Ascending aorta (tissue), 2 donors: ENCODE measurements at regions not wholly inside any gene's neighbourhood (a gene's known extent, or its start where the extent isn't known, plus 50 kb on each side); places are given as distances from the start of the nearest gene placed in this dataset.
"Not testable (repeated sequence)": the region's sequence is repeated elsewhere in the genome, so short reads cannot be mapped to it uniquely, and the experiment has no call there.

Experiments used
- DNase-seq, 2 donors: peaks; one replicate each; pipeline ENCODE4 v3.0.0-alpha.2; 2019; ENCODE audit warnings: low spot score in 2 of 2
- H3K27ac ChIP-seq, 2 donors: fragments of 200-600 bp; sonication (generic); one replicate each; pipeline ENCODE4 v1.5.1; 2016 to 2017; ENCODE audit warnings: mild to moderate bottlenecking in 1 of 2
- H3K27me3 ChIP-seq: fragments of 200-600 bp; sonication (generic); one replicate; pipeline ENCODE4 v1.5.1; 2017
- H3K36me3 ChIP-seq, 2 donors: fragments of 200-600 bp; sonication (generic); one replicate each; pipeline ENCODE4 v1.5.1; 2016
- H3K4me1 ChIP-seq, 2 donors: fragments of 200-600 bp; sonication (generic); one replicate each; pipeline ENCODE4 v1.5.1; 2016 to 2017; ENCODE audit warnings: mild to moderate bottlenecking in 1 of 2
- H3K4me3 ChIP-seq, 2 donors: fragments of 200-600 bp; sonication (generic); one replicate each; pipeline ENCODE4 v1.5.1; 2016 to 2017; ENCODE audit warnings: mild to moderate bottlenecking in 1 of 2
- H3K9me3 ChIP-seq, 2 donors: fragments of 200-600 bp; sonication (generic); one replicate each; pipeline ENCODE4 v1.5.1; 2016
- intact Hi-C: fragments of 100-400 bp; cut with DNase I; formaldehyde crosslinking; loops from one replicate; pipeline ENCODE4 v1.15.1; 2023
- TF ChIP-seq, protein P1 (sequence below), 3 experiments: fragments of 200-600 bp in 2 of 3; fragments of 450-650 bp in 1 of 3; sonication (generic) in 2 of 3; IDR thresholded peaks; one replicate each; pipeline ENCODE4 v1.5.1; 2016 to 2019; ENCODE audit warnings: antibody characterized with exemption in 3 of 3, mild to moderate bottlenecking in 1 of 3, moderate library complexity in 1 of 3

- intact Hi-C loops, result no loop called here
- Histone ChIP-seq H3K4me3 (no peak overlapping the region), H3K4me1 (no peaks in the 10 kb centered on the region), H3K9me3 (peaks cover 0 to 4% of the 10 kb centered on the region in 2 donors), H3K27ac (no peak overlapping the region), H3K27me3 (no peaks in the 10 kb centered on the region), H3K36me3 (no peaks in the 10 kb centered on the region)
- TF ChIP-seq, protein P1, sequence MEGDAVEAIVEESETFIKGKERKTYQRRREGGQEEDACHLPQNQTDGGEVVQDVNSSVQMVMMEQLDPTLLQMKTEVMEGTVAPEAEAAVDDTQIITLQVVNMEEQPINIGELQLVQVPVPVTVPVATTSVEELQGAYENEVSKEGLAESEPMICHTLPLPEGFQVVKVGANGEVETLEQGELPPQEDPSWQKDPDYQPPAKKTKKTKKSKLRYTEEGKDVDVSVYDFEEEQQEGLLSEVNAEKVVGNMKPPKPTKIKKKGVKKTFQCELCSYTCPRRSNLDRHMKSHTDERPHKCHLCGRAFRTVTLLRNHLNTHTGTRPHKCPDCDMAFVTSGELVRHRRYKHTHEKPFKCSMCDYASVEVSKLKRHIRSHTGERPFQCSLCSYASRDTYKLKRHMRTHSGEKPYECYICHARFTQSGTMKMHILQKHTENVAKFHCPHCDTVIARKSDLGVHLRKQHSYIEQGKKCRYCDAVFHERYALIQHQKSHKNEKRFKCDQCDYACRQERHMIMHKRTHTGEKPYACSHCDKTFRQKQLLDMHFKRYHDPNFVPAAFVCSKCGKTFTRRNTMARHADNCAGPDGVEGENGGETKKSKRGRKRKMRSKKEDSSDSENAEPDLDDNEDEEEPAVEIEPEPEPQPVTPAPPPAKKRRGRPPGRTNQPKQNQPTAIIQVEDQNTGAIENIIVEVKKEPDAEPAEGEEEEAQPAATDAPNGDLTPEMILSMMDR (IDR thresholded peaks at IDR 0.05), result no peak
- DNase-seq, result no peak
Measured at GRCh38 chr5:156208271-156208670, 118.7 kb upstream of the SGCD start.

- DNase-seq, result no peak
- H3K4me3 ChIP-seq, result no peak overlapping the region
- H3K27me3 ChIP-seq, result no peaks in the 10 kb centered on the region
- H3K27ac ChIP-seq, result no peak overlapping the region
- H3K36me3 ChIP-seq, result no peaks in the 10 kb centered on the region
- H3K9me3 ChIP-seq, result no peaks in the 10 kb centered on the region
- TF ChIP-seq, protein P1 (IDR thresholded peaks at IDR 0.05), result no peak
- intact Hi-C loops, result no loop called here
- no peaks in the 10 kb centered on the region for H3K4me1 ChIP-seq
Measured at GRCh38 chr5:156218367-156219158, 108.4 kb upstream of the SGCD start.

DNA sequence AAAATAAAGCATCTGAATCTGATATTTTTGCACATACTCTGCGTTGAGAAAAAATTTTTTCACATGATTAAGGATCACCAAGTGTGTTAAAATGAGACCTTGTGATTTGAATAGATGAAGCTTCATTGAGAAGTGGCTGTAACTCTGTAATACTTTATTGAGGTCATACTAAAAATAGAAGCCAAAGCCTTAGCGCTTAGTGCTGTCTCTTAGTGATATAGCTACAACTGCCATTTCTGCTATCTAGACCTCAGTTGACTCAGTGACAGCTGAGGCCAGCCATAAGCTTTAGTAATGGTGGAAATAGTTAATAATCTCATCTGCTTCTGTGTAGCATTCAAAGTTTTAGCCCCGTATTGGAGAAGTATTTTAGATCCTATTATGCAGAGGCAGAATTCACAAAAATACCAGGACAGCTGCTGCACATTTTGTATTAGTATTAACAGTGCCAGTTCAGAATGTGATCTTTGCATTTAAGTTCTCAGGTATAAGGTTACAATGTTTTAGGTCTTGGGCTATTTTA lies 107.4 kb upstream of the SGCD start:
- no peak for DNase-seq
- no peak overlapping the region for H3K4me3 ChIP-seq
- H3K27me3 ChIP-seq, result no peaks in the 10 kb centered on the region
- no peaks in the 10 kb centered on the region for H3K9me3 ChIP-seq
- intact Hi-C loops, result no loop called here
- H3K36me3 ChIP-seq, result no peaks in the 10 kb centered on the region
- H3K27ac ChIP-seq, result no peak overlapping the region
- TF ChIP-seq, protein P1 (IDR thresholded peaks at IDR 0.05), result no peak
- no peaks in the 10 kb centered on the region for H3K4me1 ChIP-seq

- no peak overlapping the region for H3K27ac ChIP-seq
- TF ChIP-seq, protein P1 (IDR thresholded peaks at IDR 0.05), result no peak
- no peaks in the 10 kb centered on the region for H3K36me3 ChIP-seq
- H3K9me3 ChIP-seq, result no peaks in the 10 kb centered on the region
- no peaks in the 10 kb centered on the region for H3K27me3 ChIP-seq
- no peak for DNase-seq
- intact Hi-C loops, result no loop called here
- H3K4me3 ChIP-seq, result no peak overlapping the region
- no peaks in the 10 kb centered on the region for H3K4me1 ChIP-seq
Measured at GRCh38 chr5:156221816-156222215, 105.1 kb upstream of the SGCD start.

- TF ChIP-seq, protein P1 (IDR thresholded peaks at IDR 0.05), result no peak
- Histone ChIP-seq H3K9me3 (no peaks in the 10 kb centered on the region), H3K4me1 (no peaks in the 10 kb centered on the region), H3K36me3 (no peaks in the 10 kb centered on the region), H3K27ac (no peak overlapping the region), H3K4me3 (no peak overlapping the region), H3K27me3 (no peaks in the 10 kb centered on the region)
- DNase-seq, result no peak
- intact Hi-C loops, result no loop called here
Measured at GRCh38 chr5:156223547-156223946, 103.4 kb upstream of the SGCD start.

DNA sequence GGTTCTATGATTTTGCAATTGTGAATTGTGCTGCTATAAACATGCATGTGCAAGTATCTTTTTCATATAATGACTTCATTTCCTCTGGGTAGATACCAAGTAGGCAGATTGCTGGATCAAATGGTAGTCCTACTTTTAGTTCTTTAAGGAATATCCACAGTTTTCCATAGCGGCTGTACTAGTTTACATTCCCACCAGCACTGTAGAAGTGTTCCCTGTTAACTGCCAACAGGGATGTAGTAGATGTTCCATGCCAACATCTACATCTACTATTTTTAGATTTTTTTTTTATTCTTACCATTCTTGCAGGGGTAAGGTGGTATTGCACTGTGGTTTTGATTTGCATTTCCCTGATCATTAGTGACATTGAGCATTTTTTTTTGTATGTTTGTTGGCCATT lies 100.5 kb upstream of the SGCD start:
- intact Hi-C loops, H3K4me3 ChIP-seq, DNase-seq, H3K27ac ChIP-seq, H3K36me3 ChIP-seq, H3K27me3 ChIP-seq, H3K4me1 ChIP-seq, H3K9me3 ChIP-seq: not testable (repeated sequence)
